ENCODE measurements at regions not wholly inside any gene's neighbourhood (a gene's known extent, or its start where the extent isn't known, plus 50 kb on each side); places are given as distances from the start of the nearest gene placed in this dataset.
"Not testable (repeated sequence)": the region's sequence is repeated elsewhere in the genome, so short reads cannot be mapped to it uniquely, and the experiment has no call there.

GRCh38 chr14:81614302-81614701, 80.6 kb upstream of the SEL1L start:
- not testable (repeated sequence) for TF ChIP-seq POLR2A (IDR thresholded peaks at IDR 0.05; ENCODE audit: low read depth, low read length); TAF1 (IDR thresholded peaks at IDR 0.05; ENCODE audit: low read depth, low read length); POLR2AphosphoS5 (IDR thresholded peaks at IDR 0.05; ENCODE audit: low read depth, low read length); PAX5 (IDR thresholded peaks at IDR 0.05; ENCODE audit: insufficient read depth, low read length, severe bottlenecking); POU2F2 (IDR thresholded peaks at IDR 0.05; ENCODE audit: low read depth, low read length); SPI1 (IDR thresholded peaks at IDR 0.05; ENCODE audit: low read depth, low read length)

Measured in GM12891 (cell line).